ENCODE measurements at regions not wholly inside any gene's neighbourhood (a gene's known extent, or its start where the extent isn't known, plus 50 kb on each side); places are given as distances from the start of the nearest gene placed in this dataset.

DNA sequence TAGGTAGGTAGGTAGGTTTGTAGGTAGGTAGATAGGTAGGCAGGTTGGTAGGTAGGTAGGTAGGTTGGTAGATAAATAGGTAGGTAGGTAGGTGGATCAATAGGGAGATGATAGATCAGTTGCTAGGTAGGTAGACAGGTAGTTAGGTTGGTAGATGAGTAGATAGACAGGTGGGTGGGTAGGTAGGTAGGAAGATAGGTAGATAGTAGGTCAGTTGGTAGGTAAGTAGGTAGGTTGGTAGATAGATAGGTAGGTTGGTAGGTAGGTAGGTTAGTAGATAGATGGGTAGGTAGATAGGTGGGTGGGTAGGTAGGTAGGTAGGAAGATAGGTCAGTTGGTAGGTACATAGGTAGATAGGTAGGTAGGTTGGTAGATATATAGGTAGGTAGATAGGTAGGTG, 72.0 kb upstream of the PDE10A start:
- CTCF ChIA-PET = no interaction called here
- H3K27me3 Mint-ChIP-seq (ENCODE audit: low read depth) = peaks cover 2% of the 10 kb centered on the region; the same call in 1 of the 2 replicates
- DNase-seq (ENCODE audit: low spot score) (no peak), ATAC-seq (no peak)
- POLR2A ChIA-PET = no interaction called here
- no peaks in the 10 kb centered on the region for H3K4me1 Mint-ChIP-seq
- peaks cover 5% of the 10 kb centered on the region for H3K36me3 Mint-ChIP-seq
- H3K27ac Mint-ChIP-seq = no peak overlapping the region
- peaks cover 24% of the 10 kb centered on the region for H3K9me3 Mint-ChIP-seq
- TF ChIP-seq, protein P1, sequence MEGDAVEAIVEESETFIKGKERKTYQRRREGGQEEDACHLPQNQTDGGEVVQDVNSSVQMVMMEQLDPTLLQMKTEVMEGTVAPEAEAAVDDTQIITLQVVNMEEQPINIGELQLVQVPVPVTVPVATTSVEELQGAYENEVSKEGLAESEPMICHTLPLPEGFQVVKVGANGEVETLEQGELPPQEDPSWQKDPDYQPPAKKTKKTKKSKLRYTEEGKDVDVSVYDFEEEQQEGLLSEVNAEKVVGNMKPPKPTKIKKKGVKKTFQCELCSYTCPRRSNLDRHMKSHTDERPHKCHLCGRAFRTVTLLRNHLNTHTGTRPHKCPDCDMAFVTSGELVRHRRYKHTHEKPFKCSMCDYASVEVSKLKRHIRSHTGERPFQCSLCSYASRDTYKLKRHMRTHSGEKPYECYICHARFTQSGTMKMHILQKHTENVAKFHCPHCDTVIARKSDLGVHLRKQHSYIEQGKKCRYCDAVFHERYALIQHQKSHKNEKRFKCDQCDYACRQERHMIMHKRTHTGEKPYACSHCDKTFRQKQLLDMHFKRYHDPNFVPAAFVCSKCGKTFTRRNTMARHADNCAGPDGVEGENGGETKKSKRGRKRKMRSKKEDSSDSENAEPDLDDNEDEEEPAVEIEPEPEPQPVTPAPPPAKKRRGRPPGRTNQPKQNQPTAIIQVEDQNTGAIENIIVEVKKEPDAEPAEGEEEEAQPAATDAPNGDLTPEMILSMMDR (IDR thresholded peaks at IDR 0.05) = no peak
- no peak for TF ChIP-seq SP1 (CRISPR knock-in tag; conservative IDR thresholded peaks at IDR 0.05)
- TF ChIP-seq OVOL2 (CRISPR knock-in tag; IDR thresholded peaks at IDR 0.05; ENCODE audit: borderline replicate concordance) = no peak
- TF ChIP-seq GABPB1 (CRISPR knock-in tag; IDR thresholded peaks at IDR 0.05) = no peak
- TF ChIP-seq ATF1 (CRISPR knock-in tag; IDR thresholded peaks at IDR 0.05) = no peak
- TF ChIP-seq, protein P2, sequence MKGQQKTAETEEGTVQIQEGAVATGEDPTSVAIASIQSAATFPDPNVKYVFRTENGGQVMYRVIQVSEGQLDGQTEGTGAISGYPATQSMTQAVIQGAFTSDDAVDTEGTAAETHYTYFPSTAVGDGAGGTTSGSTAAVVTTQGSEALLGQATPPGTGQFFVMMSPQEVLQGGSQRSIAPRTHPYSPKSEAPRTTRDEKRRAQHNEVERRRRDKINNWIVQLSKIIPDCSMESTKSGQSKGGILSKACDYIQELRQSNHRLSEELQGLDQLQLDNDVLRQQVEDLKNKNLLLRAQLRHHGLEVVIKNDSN (CRISPR knock-in tag; IDR thresholded peaks at IDR 0.05) = no peak
- TF ChIP-seq ZNF263 (CRISPR knock-in tag; IDR thresholded peaks at IDR 0.05; ENCODE audit: low read depth) = no peak
- TF ChIP-seq ZNF671 (CRISPR knock-in tag; IDR thresholded peaks at IDR 0.05) = no peak
- TF ChIP-seq, protein P3, sequence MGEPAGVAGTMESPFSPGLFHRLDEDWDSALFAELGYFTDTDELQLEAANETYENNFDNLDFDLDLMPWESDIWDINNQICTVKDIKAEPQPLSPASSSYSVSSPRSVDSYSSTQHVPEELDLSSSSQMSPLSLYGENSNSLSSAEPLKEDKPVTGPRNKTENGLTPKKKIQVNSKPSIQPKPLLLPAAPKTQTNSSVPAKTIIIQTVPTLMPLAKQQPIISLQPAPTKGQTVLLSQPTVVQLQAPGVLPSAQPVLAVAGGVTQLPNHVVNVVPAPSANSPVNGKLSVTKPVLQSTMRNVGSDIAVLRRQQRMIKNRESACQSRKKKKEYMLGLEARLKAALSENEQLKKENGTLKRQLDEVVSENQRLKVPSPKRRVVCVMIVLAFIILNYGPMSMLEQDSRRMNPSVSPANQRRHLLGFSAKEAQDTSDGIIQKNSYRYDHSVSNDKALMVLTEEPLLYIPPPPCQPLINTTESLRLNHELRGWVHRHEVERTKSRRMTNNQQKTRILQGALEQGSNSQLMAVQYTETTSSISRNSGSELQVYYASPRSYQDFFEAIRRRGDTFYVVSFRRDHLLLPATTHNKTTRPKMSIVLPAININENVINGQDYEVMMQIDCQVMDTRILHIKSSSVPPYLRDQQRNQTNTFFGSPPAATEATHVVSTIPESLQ (CRISPR knock-in tag; IDR thresholded peaks at IDR 0.05) = no peak
- TF ChIP-seq TP53 (CRISPR knock-in tag; IDR thresholded peaks at IDR 0.05) = no peak
- no peak for TF ChIP-seq EMX1 (CRISPR knock-in tag; IDR thresholded peaks at IDR 0.05)
- TF ChIP-seq, protein P4, sequence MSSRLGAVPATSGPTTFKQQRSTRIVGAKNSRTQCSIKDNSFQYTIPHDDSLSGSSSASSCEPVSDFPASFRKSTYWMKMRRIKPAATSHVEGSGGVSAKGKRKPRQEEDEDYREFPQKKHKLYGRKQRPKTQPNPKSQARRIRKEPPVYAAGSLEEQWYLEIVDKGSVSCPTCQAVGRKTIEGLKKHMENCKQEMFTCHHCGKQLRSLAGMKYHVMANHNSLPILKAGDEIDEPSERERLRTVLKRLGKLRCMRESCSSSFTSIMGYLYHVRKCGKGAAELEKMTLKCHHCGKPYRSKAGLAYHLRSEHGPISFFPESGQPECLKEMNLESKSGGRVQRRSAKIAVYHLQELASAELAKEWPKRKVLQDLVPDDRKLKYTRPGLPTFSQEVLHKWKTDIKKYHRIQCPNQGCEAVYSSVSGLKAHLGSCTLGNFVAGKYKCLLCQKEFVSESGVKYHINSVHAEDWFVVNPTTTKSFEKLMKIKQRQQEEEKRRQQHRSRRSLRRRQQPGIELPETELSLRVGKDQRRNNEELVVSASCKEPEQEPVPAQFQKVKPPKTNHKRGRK (CRISPR knock-in tag; IDR thresholded peaks at IDR 0.05; ENCODE audit: borderline replicate concordance) = no peak
- TF ChIP-seq IRF2 (CRISPR knock-in tag; IDR thresholded peaks at IDR 0.05; ENCODE audit: borderline replicate concordance, low read depth) = no peak
- TF ChIP-seq, protein P5, sequence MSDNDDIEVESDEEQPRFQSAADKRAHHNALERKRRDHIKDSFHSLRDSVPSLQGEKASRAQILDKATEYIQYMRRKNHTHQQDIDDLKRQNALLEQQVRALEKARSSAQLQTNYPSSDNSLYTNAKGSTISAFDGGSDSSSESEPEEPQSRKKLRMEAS (CRISPR knock-in tag; IDR thresholded peaks at IDR 0.05) = no peak
- TF ChIP-seq ZNF416 (CRISPR knock-in tag; IDR thresholded peaks at IDR 0.05) = no peak
- TF ChIP-seq ESRRA (CRISPR knock-in tag; IDR thresholded peaks at IDR 0.05; ENCODE audit: borderline replicate concordance) = no peak
- H3K4me3 Mint-ChIP-seq = no peak overlapping the region

DNA sequence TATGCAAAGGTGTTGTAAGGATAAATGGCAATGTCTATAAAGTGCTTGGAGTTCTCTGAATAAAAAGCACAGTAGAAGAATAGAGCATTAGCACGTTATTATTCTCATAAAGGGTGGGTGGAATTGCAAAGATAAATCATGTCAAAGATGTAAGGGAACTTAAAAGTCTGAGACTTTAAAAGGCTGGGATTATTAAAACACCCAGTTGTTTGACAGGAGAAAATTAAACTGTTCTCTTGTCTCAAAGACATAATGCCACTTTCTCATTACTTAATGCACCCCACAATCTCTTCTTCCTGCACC, 70.4 kb upstream of the PDE10A start:
- H3K4me1 Mint-ChIP-seq = no peaks in the 10 kb centered on the region
- peaks cover 5% of the 10 kb centered on the region for H3K36me3 Mint-ChIP-seq
- TF ChIP-seq, protein P6, sequence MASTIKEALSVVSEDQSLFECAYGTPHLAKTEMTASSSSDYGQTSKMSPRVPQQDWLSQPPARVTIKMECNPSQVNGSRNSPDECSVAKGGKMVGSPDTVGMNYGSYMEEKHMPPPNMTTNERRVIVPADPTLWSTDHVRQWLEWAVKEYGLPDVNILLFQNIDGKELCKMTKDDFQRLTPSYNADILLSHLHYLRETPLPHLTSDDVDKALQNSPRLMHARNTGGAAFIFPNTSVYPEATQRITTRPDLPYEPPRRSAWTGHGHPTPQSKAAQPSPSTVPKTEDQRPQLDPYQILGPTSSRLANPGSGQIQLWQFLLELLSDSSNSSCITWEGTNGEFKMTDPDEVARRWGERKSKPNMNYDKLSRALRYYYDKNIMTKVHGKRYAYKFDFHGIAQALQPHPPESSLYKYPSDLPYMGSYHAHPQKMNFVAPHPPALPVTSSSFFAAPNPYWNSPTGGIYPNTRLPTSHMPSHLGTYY (CRISPR knock-in tag; IDR thresholded peaks at IDR 0.05) = no peak
- TF ChIP-seq, protein P7, sequence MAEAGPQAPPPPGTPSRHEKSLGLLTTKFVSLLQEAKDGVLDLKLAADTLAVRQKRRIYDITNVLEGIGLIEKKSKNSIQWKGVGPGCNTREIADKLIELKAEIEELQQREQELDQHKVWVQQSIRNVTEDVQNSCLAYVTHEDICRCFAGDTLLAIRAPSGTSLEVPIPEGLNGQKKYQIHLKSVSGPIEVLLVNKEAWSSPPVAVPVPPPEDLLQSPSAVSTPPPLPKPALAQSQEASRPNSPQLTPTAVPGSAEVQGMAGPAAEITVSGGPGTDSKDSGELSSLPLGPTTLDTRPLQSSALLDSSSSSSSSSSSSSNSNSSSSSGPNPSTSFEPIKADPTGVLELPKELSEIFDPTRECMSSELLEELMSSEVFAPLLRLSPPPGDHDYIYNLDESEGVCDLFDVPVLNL (CRISPR knock-in tag; IDR thresholded peaks at IDR 0.05; ENCODE audit: borderline replicate concordance, low read depth) = no peak
- DNase-seq (ENCODE audit: low spot score) (no peak), ATAC-seq (no peak)
- no peak overlapping the region for H3K27ac Mint-ChIP-seq
- ChIA-PET CTCF (interaction anchor here (1.1 kb wide), 1 partner anchor 125 kb away, joined by 3 read pairs; no protein-coding TSS in a partner anchor), POLR2A (no interaction called here)
- peaks cover 13% of the 10 kb centered on the region for H3K9me3 Mint-ChIP-seq
- H3K4me3 Mint-ChIP-seq = no peak overlapping the region
- peaks cover 2% of the 10 kb centered on the region; the same call in 1 of the 2 replicates for H3K27me3 Mint-ChIP-seq (ENCODE audit: low read depth)
